HG03460 (cell line): ENCODE measurements at regions not wholly inside any gene's neighbourhood (a gene's known extent, or its start where the extent isn't known, plus 50 kb on each side); places are given as distances from the start of the nearest gene placed in this dataset.
"Not testable (repeated sequence)": the region's sequence is repeated elsewhere in the genome, so short reads cannot be mapped to it uniquely, and the experiment has no call there.

ENCODE experiments used
- ATAC-seq: cut with Tn5 transposase; IDR thresholded peaks from one replicate; pipeline ENCODE4 v1.9.1; 2021; ENCODE audit not compliant: unreplicated experiment

- ATAC-seq: no peak
Measured at GRCh38 chr20:1757606-1758512, 100.3 kb upstream of the SIRPG start.

GRCh38 chr20:1757072-1757471 lies 99.5 kb upstream of the SIRPG start:
- no peak for ATAC-seq

GRCh38 chr20:1754749-1755148 lies 97.2 kb upstream of the SIRPG start:
- no peak for ATAC-seq

- no peak for ATAC-seq
Measured at GRCh38 chr20:1754306-1754705, 96.7 kb upstream of the SIRPG start.

GRCh38 chr20:1752045-1752444 lies 94.5 kb upstream of the SIRPG start:
- no peak for ATAC-seq

GRCh38 chr20:1748777-1749176 lies 91.2 kb upstream of the SIRPG start:
- no peak for ATAC-seq

- ATAC-seq: no peak
Measured at GRCh38 chr20:1747953-1748577, 90.5 kb upstream of the SIRPG start.

GRCh38 chr20:1742049-1742434 lies 84.5 kb upstream of the SIRPG start:
- not testable (repeated sequence) for ATAC-seq

GRCh38 chr20:1741309-1742048 lies 83.9 kb upstream of the SIRPG start:
- ATAC-seq: no peak

- ATAC-seq: no peak
Measured at GRCh38 chr20:1737134-1737533, 79.6 kb upstream of the SIRPG start.

GRCh38 chr20:1735417-1736089 lies 78.0 kb upstream of the SIRPG start:
- no peak for ATAC-seq

- no peak for ATAC-seq
Measured at GRCh38 chr20:1734269-1734858, 76.8 kb upstream of the SIRPG start.

GRCh38 chr20:1731828-1732375 lies 74.3 kb upstream of the SIRPG start:
- not testable (repeated sequence) for ATAC-seq

GRCh38 chr20:1730981-1731711 lies 73.6 kb upstream of the SIRPG start:
- ATAC-seq: not testable (repeated sequence)

GRCh38 chr20:1727303-1727702 lies 69.7 kb upstream of the SIRPG start:
- ATAC-seq: not testable (repeated sequence)

GRCh38 chr20:1724901-1725300 lies 67.3 kb upstream of the SIRPG start:
- no peak for ATAC-seq

GRCh38 chr20:1722513-1723050 lies 65.0 kb upstream of the SIRPG start:
- no peak for ATAC-seq

- no peak for ATAC-seq
Measured at GRCh38 chr20:1721687-1722512, 64.3 kb upstream of the SIRPG start.
